HG02852 (cell line): ENCODE measurements at regions not wholly inside any gene's neighbourhood (a gene's known extent, or its start where the extent isn't known, plus 50 kb on each side); places are given as distances from the start of the nearest gene placed in this dataset.

ENCODE experiments used
- ATAC-seq: cut with Tn5 transposase; IDR thresholded peaks from one replicate; pipeline ENCODE4 v1.9.1; 2021; ENCODE audit warnings: mild to moderate bottlenecking, moderate library complexity; ENCODE audit not compliant: unreplicated experiment

GRCh38 chr15:99507504-99508310, 58.1 kb upstream of the MEF2A start:
- ATAC-seq, result peak; percentile 24

GRCh38 chr15:99508311-99508645, 57.5 kb upstream of the MEF2A start:
- ATAC-seq, result no peak

GRCh38 chr15:99508852-99509251, 56.9 kb upstream of the MEF2A start:
- no peak for ATAC-seq

GRCh38 chr15:99509686-99510461, 55.9 kb upstream of the MEF2A start:
- no peak for ATAC-seq

GRCh38 chr15:99511531-99511865, 54.3 kb upstream of the MEF2A start:
- ATAC-seq, result no peak

GRCh38 chr15:99511866-99512661, 53.7 kb upstream of the MEF2A start:
- peak; percentile 58 for ATAC-seq

GRCh38 chr15:99514306-99514705, 51.5 kb upstream of the MEF2A start:
- no peak for ATAC-seq
